GM23338 (cell line): ENCODE measurements at regions not wholly inside any gene's neighbourhood (a gene's known extent, or its start where the extent isn't known, plus 50 kb on each side); places are given as distances from the start of the nearest gene placed in this dataset.

Source experiments
- CREB1 ChIP-seq: fragments of 250-450 bp; sonication (Bioruptor Pico); IDR thresholded peaks from 2 replicates; pipeline ENCODE4 v1.5.0; 2020; ENCODE audit warnings: low read depth, mild to moderate bottlenecking, moderate library complexity
- EZH2 ChIP-seq: fragments of 200-600 bp; sonication (generic); IDR thresholded peaks from one replicate; pipeline ENCODE4 v1.8.0; 2017; ENCODE audit warnings: antibody characterized with exemption, mild to moderate bottlenecking, low read depth; ENCODE audit not compliant: unreplicated experiment
- POLR2AphosphoS5 ChIP-seq: IDR thresholded peaks from 2 replicates; pipeline ENCODE4 v1.6.1; 2016; ENCODE audit warnings: antibody characterized with exemption, low read depth
- TF ChIP-seq, protein P1 (sequence below): fragments of 250-450 bp; sonication (Bioruptor Pico); IDR thresholded peaks from 2 replicates; pipeline ENCODE4 v1.5.0; 2020; ENCODE audit warnings: mild to moderate bottlenecking, moderate library complexity
- TF ChIP-seq, protein P2 (sequence below): IDR thresholded peaks from one replicate; pipeline ENCODE4 v1.6.1; 2018; ENCODE audit warnings: antibody characterized with exemption; ENCODE audit not compliant: unreplicated experiment

DNA sequence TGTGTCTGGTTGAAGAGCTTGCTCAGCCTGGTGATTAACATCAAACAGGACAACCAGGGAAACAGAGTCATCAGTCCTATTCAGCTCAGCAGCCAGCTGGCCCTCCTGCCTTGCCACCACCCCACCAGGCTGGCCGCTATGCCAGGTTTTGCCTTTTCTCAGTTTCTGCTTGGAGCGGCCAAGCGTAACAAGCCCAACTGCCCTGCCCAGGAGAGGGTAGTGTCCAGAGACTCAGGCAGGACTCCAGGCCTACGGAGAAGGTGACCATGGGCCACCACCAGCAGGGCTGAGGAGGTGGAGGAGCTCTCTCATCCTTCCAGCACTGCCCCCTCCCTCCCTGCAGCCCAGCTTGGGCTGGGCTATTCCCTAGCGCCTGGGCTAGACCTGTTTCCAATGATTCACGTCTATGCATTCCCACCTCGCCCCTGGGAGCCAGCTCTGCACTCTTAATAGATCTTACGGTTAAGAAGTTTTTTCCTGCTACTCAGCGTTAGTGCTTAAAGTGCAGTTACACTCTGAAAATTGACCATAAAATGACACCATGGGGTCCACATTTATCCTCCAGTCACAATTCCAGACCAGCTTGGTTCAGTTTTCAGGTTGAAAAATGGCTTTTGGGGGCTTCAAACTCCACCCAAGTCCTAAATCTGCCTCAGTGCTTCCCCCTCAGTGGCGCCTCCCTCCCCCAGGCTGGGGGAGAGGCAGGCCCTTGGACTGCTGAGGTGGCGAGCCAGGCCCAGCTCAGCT, 124.0 kb upstream of the PJA1 start (continued):
- TF ChIP-seq, protein P1, sequence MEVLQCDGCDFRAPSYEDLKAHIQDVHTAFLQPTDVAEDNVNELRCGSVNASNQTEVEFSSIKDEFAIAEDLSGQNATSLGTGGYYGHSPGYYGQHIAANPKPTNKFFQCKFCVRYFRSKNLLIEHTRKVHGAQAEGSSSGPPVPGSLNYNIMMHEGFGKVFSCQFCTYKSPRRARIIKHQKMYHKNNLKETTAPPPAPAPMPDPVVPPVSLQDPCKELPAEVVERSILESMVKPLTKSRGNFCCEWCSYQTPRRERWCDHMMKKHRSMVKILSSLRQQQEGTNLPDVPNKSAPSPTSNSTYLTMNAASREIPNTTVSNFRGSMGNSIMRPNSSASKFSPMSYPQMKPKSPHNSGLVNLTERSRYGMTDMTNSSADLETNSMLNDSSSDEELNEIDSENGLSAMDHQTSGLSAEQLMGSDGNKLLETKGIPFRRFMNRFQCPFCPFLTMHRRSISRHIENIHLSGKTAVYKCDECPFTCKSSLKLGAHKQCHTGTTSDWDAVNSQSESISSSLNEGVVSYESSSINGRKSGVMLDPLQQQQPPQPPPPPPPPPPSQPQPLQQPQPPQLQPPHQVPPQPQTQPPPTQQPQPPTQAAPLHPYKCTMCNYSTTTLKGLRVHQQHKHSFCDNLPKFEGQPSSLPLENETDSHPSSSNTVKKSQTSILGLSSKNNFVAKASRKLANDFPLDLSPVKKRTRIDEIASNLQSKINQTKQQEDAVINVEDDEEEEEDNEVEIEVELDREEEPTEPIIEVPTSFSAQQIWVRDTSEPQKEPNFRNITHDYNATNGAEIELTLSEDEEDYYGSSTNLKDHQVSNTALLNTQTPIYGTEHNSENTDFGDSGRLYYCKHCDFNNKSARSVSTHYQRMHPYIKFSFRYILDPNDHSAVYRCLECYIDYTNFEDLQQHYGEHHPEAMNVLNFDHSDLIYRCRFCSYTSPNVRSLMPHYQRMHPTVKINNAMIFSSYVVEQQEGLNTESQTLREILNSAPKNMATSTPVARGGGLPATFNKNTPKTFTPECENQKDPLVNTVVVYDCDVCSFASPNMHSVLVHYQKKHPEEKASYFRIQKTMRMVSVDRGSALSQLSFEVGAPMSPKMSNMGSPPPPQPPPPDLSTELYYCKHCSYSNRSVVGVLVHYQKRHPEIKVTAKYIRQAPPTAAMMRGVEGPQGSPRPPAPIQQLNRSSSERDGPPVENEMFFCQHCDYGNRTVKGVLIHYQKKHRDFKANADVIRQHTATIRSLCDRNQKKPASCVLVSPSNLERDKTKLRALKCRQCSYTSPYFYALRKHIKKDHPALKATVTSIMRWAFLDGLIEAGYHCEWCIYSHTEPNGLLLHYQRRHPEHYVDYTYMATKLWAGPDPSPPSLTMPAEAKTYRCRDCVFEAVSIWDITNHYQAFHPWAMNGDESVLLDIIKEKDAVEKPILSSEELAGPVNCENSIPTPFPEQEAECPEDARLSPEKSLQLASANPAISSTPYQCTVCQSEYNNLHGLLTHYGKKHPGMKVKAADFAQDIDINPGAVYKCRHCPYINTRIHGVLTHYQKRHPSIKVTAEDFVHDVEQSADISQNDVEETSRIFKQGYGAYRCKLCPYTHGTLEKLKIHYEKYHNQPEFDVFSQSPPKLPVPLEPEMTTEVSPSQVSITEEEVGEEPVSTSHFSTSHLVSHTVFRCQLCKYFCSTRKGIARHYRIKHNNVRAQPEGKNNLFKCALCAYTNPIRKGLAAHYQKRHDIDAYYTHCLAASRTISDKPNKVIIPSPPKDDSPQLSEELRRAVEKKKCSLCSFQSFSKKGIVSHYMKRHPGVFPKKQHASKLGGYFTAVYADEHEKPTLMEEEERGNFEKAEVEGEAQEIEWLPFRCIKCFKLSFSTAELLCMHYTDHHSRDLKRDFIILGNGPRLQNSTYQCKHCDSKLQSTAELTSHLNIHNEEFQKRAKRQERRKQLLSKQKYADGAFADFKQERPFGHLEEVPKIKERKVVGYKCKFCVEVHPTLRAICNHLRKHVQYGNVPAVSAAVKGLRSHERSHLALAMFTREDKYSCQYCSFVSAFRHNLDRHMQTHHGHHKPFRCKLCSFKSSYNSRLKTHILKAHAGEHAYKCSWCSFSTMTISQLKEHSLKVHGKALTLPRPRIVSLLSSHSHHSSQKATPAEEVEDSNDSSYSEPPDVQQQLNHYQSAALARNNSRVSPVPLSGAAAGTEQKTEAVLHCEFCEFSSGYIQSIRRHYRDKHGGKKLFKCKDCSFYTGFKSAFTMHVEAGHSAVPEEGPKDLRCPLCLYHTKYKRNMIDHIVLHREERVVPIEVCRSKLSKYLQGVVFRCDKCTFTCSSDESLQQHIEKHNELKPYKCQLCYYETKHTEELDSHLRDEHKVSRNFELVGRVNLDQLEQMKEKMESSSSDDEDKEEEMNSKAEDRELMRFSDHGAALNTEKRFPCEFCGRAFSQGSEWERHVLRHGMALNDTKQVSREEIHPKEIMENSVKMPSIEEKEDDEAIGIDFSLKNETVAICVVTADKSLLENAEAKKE (CRISPR knock-in tag), result no peak
- TF ChIP-seq, protein P2, sequence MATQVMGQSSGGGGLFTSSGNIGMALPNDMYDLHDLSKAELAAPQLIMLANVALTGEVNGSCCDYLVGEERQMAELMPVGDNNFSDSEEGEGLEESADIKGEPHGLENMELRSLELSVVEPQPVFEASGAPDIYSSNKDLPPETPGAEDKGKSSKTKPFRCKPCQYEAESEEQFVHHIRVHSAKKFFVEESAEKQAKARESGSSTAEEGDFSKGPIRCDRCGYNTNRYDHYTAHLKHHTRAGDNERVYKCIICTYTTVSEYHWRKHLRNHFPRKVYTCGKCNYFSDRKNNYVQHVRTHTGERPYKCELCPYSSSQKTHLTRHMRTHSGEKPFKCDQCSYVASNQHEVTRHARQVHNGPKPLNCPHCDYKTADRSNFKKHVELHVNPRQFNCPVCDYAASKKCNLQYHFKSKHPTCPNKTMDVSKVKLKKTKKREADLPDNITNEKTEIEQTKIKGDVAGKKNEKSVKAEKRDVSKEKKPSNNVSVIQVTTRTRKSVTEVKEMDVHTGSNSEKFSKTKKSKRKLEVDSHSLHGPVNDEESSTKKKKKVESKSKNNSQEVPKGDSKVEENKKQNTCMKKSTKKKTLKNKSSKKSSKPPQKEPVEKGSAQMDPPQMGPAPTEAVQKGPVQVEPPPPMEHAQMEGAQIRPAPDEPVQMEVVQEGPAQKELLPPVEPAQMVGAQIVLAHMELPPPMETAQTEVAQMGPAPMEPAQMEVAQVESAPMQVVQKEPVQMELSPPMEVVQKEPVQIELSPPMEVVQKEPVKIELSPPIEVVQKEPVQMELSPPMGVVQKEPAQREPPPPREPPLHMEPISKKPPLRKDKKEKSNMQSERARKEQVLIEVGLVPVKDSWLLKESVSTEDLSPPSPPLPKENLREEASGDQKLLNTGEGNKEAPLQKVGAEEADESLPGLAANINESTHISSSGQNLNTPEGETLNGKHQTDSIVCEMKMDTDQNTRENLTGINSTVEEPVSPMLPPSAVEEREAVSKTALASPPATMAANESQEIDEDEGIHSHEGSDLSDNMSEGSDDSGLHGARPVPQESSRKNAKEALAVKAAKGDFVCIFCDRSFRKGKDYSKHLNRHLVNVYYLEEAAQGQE, result no peak
- no peak for TF ChIP-seq EZH2
- TF ChIP-seq CREB1 (CRISPR knock-in tag), result no peak
- no peak for TF ChIP-seq POLR2AphosphoS5
